ENCODE measurements at regions not wholly inside any gene's neighbourhood (a gene's known extent, or its start where the extent isn't known, plus 50 kb on each side); places are given as distances from the start of the nearest gene placed in this dataset.

- TF ChIP-seq USF2 (CRISPR knock-in tag; IDR thresholded peaks at IDR 0.05): no peak
- TF ChIP-seq E2F4 (CRISPR knock-in tag; IDR thresholded peaks at IDR 0.05; ENCODE audit: borderline replicate concordance, low read depth): no peak
- no peak for TF ChIP-seq SP1 (CRISPR knock-in tag; conservative IDR thresholded peaks at IDR 0.05)
- no peak for TF ChIP-seq RELA (CRISPR knock-in tag; IDR thresholded peaks at IDR 0.05; ENCODE audit: borderline replicate concordance)
- no peak for TF ChIP-seq CTCF (IDR thresholded peaks at IDR 0.05)
- no peak for TF ChIP-seq TCF7 (CRISPR knock-in tag; IDR thresholded peaks at IDR 0.05; ENCODE audit: low read depth)
- no peak for TF ChIP-seq ATF1 (CRISPR knock-in tag; IDR thresholded peaks at IDR 0.05)
- no peak for TF ChIP-seq TP53 (CRISPR knock-in tag; IDR thresholded peaks at IDR 0.05)
- no peak for TF ChIP-seq MAX (CRISPR knock-in tag; IDR thresholded peaks at IDR 0.05)
- TF ChIP-seq IRF2 (CRISPR knock-in tag; IDR thresholded peaks at IDR 0.05; ENCODE audit: borderline replicate concordance, low read depth): no peak
- no peak for TF ChIP-seq STAT6 (CRISPR knock-in tag; conservative IDR thresholded peaks at IDR 0.05; ENCODE audit: low read depth)
- no peak for TF ChIP-seq KAT7 (CRISPR knock-in tag; IDR thresholded peaks at IDR 0.05; ENCODE audit: borderline replicate concordance)
- no peak for TF ChIP-seq ARID4B (CRISPR knock-in tag; IDR thresholded peaks at IDR 0.05; ENCODE audit: borderline replicate concordance)
- no peak for TF ChIP-seq ZNF281 (CRISPR knock-in tag; IDR thresholded peaks at IDR 0.05)
These were observed 449.0 kb upstream of the IGFBP3 start for GRCh38 chr7:46369933-46370654.
